SKM-1 (cell line): ENCODE measurements at regions not wholly inside any gene's neighbourhood (a gene's known extent, or its start where the extent isn't known, plus 50 kb on each side); places are given as distances from the start of the nearest gene placed in this dataset.

Experiments
- DNase-seq: peaks from one replicate; lab custom pipeline; 2025; ENCODE audit not compliant: unreplicated experiment; lab: John Stamatoyannopoulos, UW

DNA sequence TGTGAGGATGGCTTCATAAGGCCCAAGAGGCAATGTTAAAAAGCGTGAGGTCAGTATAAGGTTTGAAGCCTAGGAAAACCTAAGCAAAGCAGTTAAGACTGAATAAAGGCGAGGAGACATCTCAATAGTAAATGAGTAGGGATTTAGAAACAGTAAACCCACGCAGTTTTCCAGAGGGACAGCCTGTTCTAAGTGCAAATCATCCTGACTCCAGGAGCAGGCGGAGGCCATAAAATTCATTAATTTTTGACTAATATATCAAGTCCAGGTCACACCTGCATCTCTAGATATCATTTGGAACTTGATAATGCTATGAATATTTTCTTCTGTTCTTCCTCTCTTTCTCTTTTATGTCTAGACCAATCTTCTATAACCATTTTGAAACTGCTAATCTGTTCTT, 597.0 kb upstream of the RGS18 start:
- no peak for DNase-seq

DNA sequence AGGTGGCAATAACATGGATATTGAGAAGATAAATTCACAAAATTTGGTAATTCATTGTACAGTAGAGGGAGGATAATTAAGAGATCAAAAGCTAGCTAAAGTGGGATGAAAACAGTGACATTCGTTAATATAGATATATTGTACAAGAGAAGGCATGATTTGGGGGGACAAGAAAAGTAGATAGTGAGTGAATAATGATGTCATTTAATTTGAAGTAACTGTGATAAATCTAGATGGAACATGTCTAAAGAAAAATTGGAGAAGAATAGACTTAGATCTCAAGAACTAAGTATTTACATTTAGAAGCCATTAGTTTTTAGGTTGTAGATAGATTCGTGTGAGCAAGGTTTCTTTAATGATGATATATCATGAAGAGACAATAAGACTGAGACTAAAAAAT, 594.0 kb upstream of the RGS18 start:
- no peak for DNase-seq

DNA sequence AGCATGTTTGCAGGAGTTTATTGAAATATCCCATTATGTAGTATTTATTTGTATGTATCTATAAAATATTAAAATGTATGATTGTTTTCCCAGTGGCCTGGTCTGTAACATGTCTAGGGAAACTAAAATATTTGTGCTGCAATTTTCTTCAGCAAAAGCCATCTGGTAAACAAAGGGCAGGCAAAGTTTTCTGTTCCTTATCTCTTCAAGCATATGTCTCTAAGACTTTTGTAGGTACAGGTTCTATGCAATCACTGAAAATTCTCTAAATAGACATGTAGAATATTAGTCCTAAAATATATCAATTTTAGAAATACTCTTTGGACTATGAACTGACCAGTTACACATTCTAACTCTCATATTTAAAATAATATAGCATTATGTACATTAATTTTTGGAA, 585.8 kb upstream of the RGS18 start:
- no peak for DNase-seq

DNA sequence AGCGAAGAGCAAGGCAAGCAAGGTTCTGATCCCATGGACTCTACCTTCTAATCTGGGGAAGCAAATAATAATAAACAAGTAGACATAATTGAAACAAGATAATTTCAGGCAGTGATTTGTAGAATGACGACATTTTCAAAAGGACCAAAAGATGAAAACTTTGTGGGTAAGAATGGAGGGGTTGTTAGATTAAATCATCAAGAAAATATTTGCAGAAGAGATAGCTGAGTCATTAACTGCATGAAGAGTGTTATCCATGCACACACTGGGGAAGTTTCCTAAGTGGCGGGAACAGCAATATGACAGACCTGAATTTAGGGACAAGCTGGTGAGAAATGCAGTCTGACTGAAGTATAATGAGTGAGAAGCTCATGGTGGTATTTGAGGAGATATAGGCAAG, 583.1 kb upstream of the RGS18 start:
- DNase-seq = no peak

DNA sequence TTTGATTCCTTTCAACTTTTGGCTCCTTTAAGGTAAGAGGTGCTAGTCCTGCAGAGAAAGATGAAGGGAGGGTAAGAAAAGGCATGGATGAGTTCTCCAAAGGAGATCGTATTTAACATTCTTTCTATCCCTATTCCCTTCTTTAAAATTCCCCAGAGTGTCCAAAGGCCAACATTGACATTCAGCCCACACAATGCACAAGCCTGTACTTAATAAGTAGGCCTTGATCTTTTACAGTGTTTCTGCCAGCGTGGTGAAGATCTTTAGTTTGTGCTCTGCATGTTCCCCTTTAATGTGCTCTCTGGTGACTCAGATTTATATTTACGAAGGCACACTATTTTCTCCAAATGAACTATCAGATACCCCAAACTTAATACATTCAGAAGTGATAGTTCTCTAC, 582.5 kb upstream of the RGS18 start:
- no peak for DNase-seq

DNA sequence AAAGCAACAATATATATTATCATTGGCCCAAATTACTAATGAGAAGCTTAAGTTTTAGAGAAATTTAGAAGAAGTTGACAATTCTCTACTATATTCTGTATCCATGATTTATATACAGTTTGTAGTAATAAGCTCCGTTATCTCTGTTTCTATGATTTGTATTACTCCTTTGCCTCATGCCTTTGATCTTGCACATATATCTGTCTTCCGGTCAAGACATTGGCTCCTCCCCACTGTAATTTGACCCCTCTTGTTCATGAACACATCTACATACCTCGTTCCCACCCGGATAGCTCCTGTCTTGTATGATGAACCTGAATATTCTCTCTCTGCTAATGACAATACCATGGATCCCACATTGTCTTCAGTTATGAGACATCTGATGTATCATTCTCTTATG, 581.0 kb upstream of the RGS18 start:
- no peak for DNase-seq

DNA sequence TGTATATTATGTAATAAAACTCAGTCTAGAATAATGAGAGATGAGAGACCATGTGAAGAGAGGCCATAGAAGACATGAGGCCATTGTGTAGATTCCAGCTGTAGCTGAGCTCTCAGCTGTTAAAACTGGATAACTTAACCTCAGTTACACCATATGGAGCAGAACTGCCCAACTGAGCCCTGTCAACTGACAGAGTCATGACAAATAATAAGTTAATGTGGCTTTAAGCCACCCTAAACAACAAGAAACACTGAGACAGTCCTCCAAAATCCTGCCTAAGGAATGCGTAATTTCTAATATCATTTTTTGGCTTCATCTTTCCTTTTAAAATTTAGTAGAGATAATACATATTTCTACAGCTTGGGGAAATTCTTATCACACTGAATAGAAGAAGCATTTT, 580.0 kb upstream of the RGS18 start:
- no peak for DNase-seq

DNA sequence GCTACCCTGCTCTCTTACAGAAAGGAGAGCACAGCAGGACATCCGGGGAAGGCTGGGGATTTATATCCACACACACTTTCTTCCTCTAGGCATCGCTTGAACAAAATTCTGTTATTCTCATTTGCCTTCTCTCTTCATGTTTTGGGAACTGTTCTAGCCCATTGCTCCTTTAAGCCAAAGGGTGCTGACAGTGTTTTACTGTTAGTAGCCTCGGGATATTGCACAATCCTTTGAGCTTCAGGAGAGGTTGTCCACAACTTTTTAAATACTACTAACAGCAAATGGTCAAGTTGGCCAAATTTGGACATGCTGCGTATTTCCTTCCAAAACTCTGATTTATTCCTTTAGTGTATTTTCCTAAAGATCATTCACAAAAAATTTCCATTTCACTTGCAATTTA, 579.2 kb upstream of the RGS18 start:
- no peak for DNase-seq

GRCh38 chr1:191582169-191582568, 576.1 kb upstream of the RGS18 start:
- no peak for DNase-seq

DNA sequence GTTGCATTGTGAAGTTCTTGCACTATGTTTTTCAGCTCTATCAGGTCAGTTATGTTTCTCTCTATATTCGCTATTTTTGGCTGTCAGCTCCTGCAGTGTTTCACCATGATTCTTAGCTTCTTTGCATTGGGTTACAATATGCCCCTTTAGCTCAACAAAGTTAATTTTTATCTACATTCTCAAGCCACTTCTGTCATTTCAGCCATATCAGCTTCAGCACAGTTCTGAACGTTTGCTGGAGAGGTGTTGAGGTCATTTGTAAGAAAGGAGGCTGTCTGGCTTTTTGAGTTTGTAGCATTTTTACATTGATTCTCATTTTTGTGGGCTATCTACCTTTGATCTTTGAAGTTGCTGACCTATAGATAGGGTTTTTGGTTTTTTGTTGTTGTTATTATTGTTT, 573.2 kb upstream of the RGS18 start:
- DNase-seq = no peak

- no peak for DNase-seq
These were observed 569.4 kb upstream of the RGS18 start for GRCh38 chr1:191588905-191589304.

- DNase-seq = no peak
These were observed 568.7 kb upstream of the RGS18 start for GRCh38 chr1:191589536-191589935.

DNA sequence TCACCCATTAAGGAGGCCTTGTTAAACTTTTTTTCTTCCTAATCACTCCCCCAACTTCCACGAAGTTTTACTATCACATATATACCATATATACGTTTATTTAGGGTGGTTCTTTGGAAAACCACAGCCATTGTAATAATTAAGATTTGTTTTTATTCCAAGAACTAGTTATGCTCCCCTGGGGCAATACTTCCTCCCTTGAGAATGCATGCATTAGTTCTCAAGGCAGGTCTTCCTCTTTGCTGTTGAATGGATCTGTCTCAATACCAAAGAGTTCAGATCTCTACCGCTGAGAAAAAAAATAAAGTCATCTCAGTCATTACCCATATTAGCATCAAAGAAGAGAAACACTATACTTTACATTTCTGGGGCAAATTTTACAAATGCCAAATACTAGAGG, 567.7 kb upstream of the RGS18 start:
- DNase-seq = no peak

DNA sequence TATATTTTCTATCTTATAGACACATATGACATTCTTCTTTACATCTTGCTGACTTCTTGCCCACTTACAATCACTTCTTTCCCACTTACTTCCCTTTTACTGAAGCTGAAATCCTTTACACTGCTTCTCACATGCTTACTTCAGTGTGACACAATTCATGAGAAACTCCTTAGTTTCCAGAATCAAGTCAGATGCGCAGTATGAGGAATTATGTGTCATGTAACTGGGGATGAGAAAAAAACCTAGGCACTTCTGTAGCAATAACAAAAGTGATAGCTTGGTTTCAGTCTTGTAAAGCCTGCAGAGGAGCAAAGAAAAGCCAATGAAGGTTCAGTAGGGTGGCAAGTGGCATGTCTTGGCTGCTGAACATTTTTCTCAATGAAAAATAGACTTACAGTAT, 566.2 kb upstream of the RGS18 start:
- no peak for DNase-seq

- no peak for DNase-seq
These were observed 565.4 kb upstream of the RGS18 start for GRCh38 chr1:191592907-191593306.

DNA sequence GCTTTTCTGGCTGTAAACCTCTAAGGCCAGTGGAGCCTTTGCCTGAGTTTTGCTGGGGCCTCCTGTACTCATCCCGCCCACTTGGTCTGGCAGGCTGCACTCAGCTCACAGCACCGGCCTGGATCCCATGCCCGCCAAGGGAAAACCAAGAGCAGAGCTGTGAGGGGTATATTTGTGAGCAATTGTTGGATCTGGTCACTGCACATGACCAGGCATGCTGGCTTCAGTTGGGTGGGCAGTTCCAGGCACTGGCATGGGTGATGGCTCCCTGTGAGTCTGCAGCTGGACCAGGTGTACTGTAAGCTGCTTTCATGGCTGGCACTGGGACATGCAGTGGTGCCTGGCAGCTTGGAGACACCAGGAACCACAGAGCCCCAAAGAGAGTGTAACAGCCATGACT, 563.1 kb upstream of the RGS18 start:
- DNase-seq = no peak

- no peak for DNase-seq
These were observed 549.9 kb upstream of the RGS18 start for GRCh38 chr1:191608367-191608766.

- DNase-seq = no peak
These were observed 549.0 kb upstream of the RGS18 start for GRCh38 chr1:191609305-191609704.

DNA sequence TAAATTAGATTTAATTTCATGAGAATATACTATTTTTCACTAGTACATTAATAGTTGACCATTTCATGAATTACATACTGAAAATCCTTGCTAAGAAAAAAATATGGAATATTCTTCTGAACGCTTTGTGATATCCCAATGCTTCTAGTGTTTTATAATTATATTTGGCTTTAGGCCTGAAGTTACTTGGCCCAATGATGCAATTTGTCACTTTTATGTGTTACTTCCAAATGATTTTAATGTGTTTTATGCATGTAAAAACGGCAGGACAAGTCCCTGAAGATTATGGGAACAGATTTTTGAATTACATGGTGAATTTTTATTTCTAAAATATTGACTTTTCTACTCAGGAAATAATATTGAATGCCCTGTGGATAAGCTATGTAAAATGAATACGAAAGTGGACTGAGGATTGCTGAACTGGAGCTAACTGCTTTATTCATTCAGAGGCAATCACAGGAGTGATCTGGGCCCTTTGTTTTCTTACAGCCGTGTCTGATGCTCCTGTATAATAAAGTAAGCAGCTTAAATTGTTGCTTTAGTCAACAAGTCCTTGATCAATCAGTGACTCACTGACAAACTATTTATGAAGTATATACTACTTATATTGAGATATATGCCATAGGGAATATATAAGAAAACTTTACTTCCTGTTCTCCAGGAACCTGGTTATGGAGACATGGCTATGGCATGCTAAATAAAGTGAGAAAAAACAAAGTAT, 543.0 kb upstream of the RGS18 start:
- DNase-seq = no peak

DNA sequence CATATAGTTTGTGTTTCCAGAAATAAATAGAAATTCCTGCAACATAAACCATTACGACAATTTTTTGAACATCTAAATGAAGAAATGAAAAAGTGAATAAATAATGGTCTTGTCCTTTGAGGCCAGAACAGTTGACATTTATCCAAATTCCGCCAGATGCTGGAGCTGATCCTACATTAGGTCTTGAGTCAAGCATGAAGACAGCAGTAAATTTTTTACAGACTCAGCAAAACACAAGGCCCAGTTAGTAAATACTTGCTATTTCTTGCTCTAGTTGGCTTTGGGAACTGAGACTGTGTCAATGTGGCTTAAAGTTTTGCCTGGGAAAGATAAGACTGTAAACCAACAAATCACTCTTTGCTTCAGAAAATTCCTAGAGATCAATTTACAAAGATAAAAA, 540.1 kb upstream of the RGS18 start:
- DNase-seq = no peak

- no peak for DNase-seq
These were observed 537.4 kb upstream of the RGS18 start for GRCh38 chr1:191620883-191621282.

DNA sequence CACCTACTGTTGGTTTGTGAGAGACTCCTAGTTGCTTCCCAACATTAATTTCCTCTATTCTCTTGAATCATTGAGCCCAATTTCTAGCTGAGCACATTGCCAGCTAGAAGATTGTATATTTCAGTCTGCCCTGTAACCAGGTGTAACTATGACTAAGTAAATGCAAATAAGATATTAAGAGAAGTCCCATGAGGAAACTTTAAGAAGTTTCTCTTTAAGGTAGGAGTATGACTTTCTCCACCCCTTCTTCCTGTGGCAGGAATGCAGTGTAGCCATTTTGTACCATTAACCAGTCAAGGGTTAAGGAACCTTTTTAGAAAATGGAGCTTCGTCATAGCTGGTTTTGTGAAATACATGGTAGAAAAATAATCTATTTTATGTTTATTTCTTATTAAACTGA, 534.2 kb upstream of the RGS18 start:
- DNase-seq = no peak

GRCh38 chr1:191629836-191630235, 528.4 kb upstream of the RGS18 start:
- no peak for DNase-seq
